PC-3 (cell line): ENCODE measurements at regions not wholly inside any gene's neighbourhood (a gene's known extent, or its start where the extent isn't known, plus 50 kb on each side); places are given as distances from the start of the nearest gene placed in this dataset.
A peak's percentile ranks its signal among the peaks of the same experiment; 100 is the strongest.
"Not testable (repeated sequence)": the region's sequence is repeated elsewhere in the genome, so short reads cannot be mapped to it uniquely, and the experiment has no call there.

Source experiments
- ATAC-seq: fragments of 200-7000 bp; cut with Tn5 transposase; 2 replicates; pipeline ENCODE4 v1.9.1; 2020; ENCODE audit warnings: mild to moderate bottlenecking, moderate library complexity
- BruUV-seq: library from RNA; stranded (reverse); fragments of 400-500 nt; replicated peaks from 2 replicates; lab custom pipeline; 2021; lab: Mats Ljungman, UMichigan
- CTCF ChIA-PET: fragments of 300-600 bp; sonication (Branson Sonifier 250); formaldehyde crosslinking; loops from one replicate; lab custom pipeline; 2022; ENCODE audit warnings: antibody characterized with exemption; lab: Charles Lee
- POLR2A ChIA-PET: fragments of 300-600 bp; sonication (Branson Sonifier 250); formaldehyde crosslinking; loops from one replicate; lab custom pipeline; 2022; ENCODE audit warnings: antibody characterized with exemption; ENCODE audit not compliant: unreplicated experiment; lab: Charles Lee
- DNase-seq: peaks from one replicate; pipeline ENCODE4 v3.0.0-alpha.2; 2015
- H2AFZ ChIP-seq: fragments of 300-600 bp; sonication (generic); 2 replicates; pipeline ENCODE4 v1.6.0; 2016; ENCODE audit warnings: antibody characterized with exemption, low read length
- H3F3A ChIP-seq: fragments of 300-600 bp; sonication (generic); one replicate; pipeline ENCODE4 v1.6.0; 2017; ENCODE audit warnings: antibody characterized with exemption, low read length, control low read depth, mild to moderate bottlenecking; ENCODE audit not compliant: unreplicated experiment
- H3K27ac ChIP-seq: fragments of 300-600 bp; sonication (generic); 2 replicates; pipeline ENCODE4 v1.5.1; 2016; ENCODE audit warnings: mild to moderate bottlenecking, low read length
- H3K27me3 ChIP-seq: fragments of 300-600 bp; sonication (generic); 2 replicates; pipeline ENCODE4 v1.6.1; 2016; ENCODE audit warnings: low read length, mixed read lengths
- H3K36me3 ChIP-seq: fragments of 300-600 bp; sonication (generic); 2 replicates; pipeline ENCODE4 v1.6.1; 2016; ENCODE audit warnings: low read depth, mixed run types, low read length, mixed read lengths
- H3K4me1 ChIP-seq: fragments of 300-600 bp; sonication (generic); 2 replicates; pipeline ENCODE4 v1.5.1; 2016; ENCODE audit warnings: low read length; ENCODE audit not compliant: insufficient read depth
- H3K4me2 ChIP-seq: fragments of 300-600 bp; sonication (generic); 2 replicates; pipeline ENCODE4 v1.6.0; 2016; ENCODE audit warnings: low read length
- H3K4me3 ChIP-seq: fragments of 300-600 bp; sonication (generic); 2 replicates; pipeline ENCODE4 v1.5.1; 2016; ENCODE audit warnings: mild to moderate bottlenecking, low read length, mixed read lengths
- H3K79me2 ChIP-seq: fragments of 300-600 bp; sonication (generic); 2 replicates; pipeline ENCODE4 v1.6.1; 2017; ENCODE audit warnings: low read length, mixed read lengths
- H3K9ac ChIP-seq: fragments of 300-600 bp; sonication (generic); 2 replicates; pipeline ENCODE4 v1.6.0; 2016; ENCODE audit warnings: mild to moderate bottlenecking, low read length
- H3K9me2 ChIP-seq: fragments of 300-600 bp; sonication (generic); replicated peaks from 2 replicates; pipeline ENCODE4 v1.6.1; 2016; ENCODE audit warnings: mixed run types, low read length, mixed read lengths
- H3K9me3 ChIP-seq: fragments of 300-600 bp; sonication (generic); 2 replicates; pipeline ENCODE4 v1.6.1; 2016; ENCODE audit warnings: low read length, mixed read lengths
- H4K20me1 ChIP-seq: fragments of 300-600 bp; sonication (generic); 2 replicates; pipeline ENCODE4 v1.6.1; 2016; ENCODE audit warnings: low read length, mixed read lengths
- CTCF ChIP-seq: fragments of 300-600 bp; sonication (generic); conservative IDR thresholded peaks from 2 replicates; pipeline ENCODE4 v1.5.1; 2017; ENCODE audit warnings: antibody characterized with exemption, low read depth, mild to moderate bottlenecking, low read length
- EZH2 ChIP-seq: fragments of 300-600 bp; sonication (generic); IDR thresholded peaks from one replicate; pipeline ENCODE4 v1.6.1; 2017; ENCODE audit warnings: antibody characterized with exemption, mild to moderate bottlenecking, low read length; ENCODE audit not compliant: unreplicated experiment
- EZH2phosphoT487 ChIP-seq: fragments of 300-600 bp; sonication (generic); IDR thresholded peaks from 2 replicates; pipeline ENCODE4 v1.6.1; 2018; ENCODE audit warnings: mild to moderate bottlenecking, antibody characterized with exemption, low read length, borderline replicate concordance
- intact Hi-C: fragments of 100-400 bp; cut with micrococcal nuclease; formaldehyde crosslinking; loops from 2 replicates; pipeline ENCODE4 v1.9.0; 2023

- Histone ChIP-seq H3K36me3 (no peaks in the 10 kb centered on the region), H3K9me3 (no peaks in the 10 kb centered on the region), H3K9me2 (no peaks in the 10 kb centered on the region), H3K4me3 (no peak overlapping the region), H3K4me1 (no peaks in the 10 kb centered on the region), H3K79me2 (no peaks in the 10 kb centered on the region), H3K4me2 (no peak overlapping the region), H2AFZ (no peak overlapping the region), H4K20me1 (no peaks in the 10 kb centered on the region), H3K9ac (no peak overlapping the region), H3K27ac (no peak overlapping the region), H3F3A (no peaks in the 10 kb centered on the region), H3K27me3 (no peaks in the 10 kb centered on the region)
- no peak for DNase-seq
- ChIA-PET CTCF (no interaction called here), POLR2A (no interaction called here)
- TF ChIP-seq CTCF (0 out of 2 replicates have a peak, but pooled peaks have one; percentile 22), EZH2phosphoT487 (no peak)
- intact Hi-C loops, result no loop called here
- ATAC-seq, result no peak
- no TSS peak for BruUV-seq
Measured at GRCh38 chr6:141195251-141195832, 937.4 kb upstream of the GJE1 start.

- no peaks in the 10 kb centered on the region for H3K4me1 ChIP-seq
- H3K36me3 ChIP-seq, result no peaks in the 10 kb centered on the region
- ATAC-seq (no peak), DNase-seq (no peak)
- no peaks in the 10 kb centered on the region for H3K27me3 ChIP-seq
- H3K9me3 ChIP-seq, result no peaks in the 10 kb centered on the region
- CTCF ChIA-PET, result no interaction called here
- H3K9ac ChIP-seq, result no peak overlapping the region
- no peaks in the 10 kb centered on the region for H3F3A ChIP-seq
- TF ChIP-seq EZH2phosphoT487, result no peak
- TF ChIP-seq CTCF, result no peak
- TF ChIP-seq EZH2, result no peak
- intact Hi-C loops, result no loop called here
- no peaks in the 10 kb centered on the region for H3K79me2 ChIP-seq
- no peaks in the 10 kb centered on the region for H4K20me1 ChIP-seq
- no peak overlapping the region for H2AFZ ChIP-seq
- no TSS peak for BruUV-seq
- no peak overlapping the region for H3K27ac ChIP-seq
- no peaks in the 10 kb centered on the region for H3K9me2 ChIP-seq
- H3K4me2 ChIP-seq, result no peak overlapping the region
- no peak overlapping the region for H3K4me3 ChIP-seq
- POLR2A ChIA-PET, result no interaction called here
Measured at GRCh38 chr6:141183368-141183767, 949.4 kb upstream of the GJE1 start.

GRCh38 chr6:141175458-141175857, 957.3 kb upstream of the GJE1 start:
- CTCF ChIA-PET, H4K20me1 ChIP-seq, H3K27ac ChIP-seq, H3K36me3 ChIP-seq, H3K9me2 ChIP-seq, H3K4me2 ChIP-seq, BruUV-seq, H3K9ac ChIP-seq, POLR2A ChIA-PET, intact Hi-C loops, H3K79me2 ChIP-seq, ATAC-seq, H3K27me3 ChIP-seq, H3F3A ChIP-seq, H3K4me3 ChIP-seq, DNase-seq, H3K9me3 ChIP-seq, H2AFZ ChIP-seq, H3K4me1 ChIP-seq: not testable (repeated sequence)
